Panc1 (cell line): ENCODE measurements at regions not wholly inside any gene's neighbourhood (a gene's known extent, or its start where the extent isn't known, plus 50 kb on each side); places are given as distances from the start of the nearest gene placed in this dataset.

Experiments used
- POLR2AphosphoS5 ChIP-seq: IDR thresholded peaks from 2 replicates; pipeline ENCODE4 v1.6.1; 2012; ENCODE audit warnings: mild to moderate bottlenecking, low read depth, low read length, moderate library complexity
- SIN3A ChIP-seq: IDR thresholded peaks from 2 replicates; pipeline ENCODE4 v1.6.1; 2012; ENCODE audit warnings: low read depth, mild to moderate bottlenecking, low read length, moderate library complexity, borderline replicate concordance; ENCODE audit not compliant: insufficient read depth
- TCF7L2 ChIP-seq: IDR thresholded peaks from 2 replicates; pipeline ENCODE4 v1.6.1; 2011; ENCODE audit warnings: mild to moderate bottlenecking, low read depth, low read length, inconsistent platforms
- TF ChIP-seq, protein P1 (sequence below): fragments of 450-650 bp; IDR thresholded peaks from 2 replicates; pipeline ENCODE4 v1.5.1; 2017; ENCODE audit warnings: mild to moderate bottlenecking
- TF ChIP-seq, protein P2 (sequence below), 2 experiments: IDR thresholded peaks; 2 replicates each; pipeline ENCODE4 v1.6.1; 2011 to 2012; ENCODE audit warnings: low read depth in 2 of 2, control low read depth in 1 of 2, low read length in 1 of 2, mild to moderate bottlenecking in 1 of 2, moderate library complexity in 1 of 2; ENCODE audit not compliant: insufficient read depth in 1 of 2

DNA sequence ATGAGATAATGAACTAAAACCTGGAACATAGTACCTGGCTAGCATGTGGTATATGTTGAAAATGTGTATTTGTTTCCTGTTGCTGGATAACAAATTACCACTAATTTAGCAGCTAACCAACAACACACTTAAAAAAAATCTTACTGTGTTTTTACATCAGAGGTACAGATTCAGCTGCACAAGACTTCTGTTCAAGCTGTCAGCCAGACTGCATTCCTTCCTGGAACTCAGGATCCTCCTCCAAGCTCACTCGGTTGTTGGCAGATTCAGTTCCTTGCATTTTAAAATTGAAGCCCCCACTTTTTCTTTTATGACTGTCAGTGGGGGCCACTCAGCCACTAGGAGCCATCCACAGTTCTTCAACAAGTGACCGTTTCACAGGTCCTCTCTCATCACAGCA, 246.9 kb upstream of the DACH1 start:
- TF ChIP-seq, protein P1, sequence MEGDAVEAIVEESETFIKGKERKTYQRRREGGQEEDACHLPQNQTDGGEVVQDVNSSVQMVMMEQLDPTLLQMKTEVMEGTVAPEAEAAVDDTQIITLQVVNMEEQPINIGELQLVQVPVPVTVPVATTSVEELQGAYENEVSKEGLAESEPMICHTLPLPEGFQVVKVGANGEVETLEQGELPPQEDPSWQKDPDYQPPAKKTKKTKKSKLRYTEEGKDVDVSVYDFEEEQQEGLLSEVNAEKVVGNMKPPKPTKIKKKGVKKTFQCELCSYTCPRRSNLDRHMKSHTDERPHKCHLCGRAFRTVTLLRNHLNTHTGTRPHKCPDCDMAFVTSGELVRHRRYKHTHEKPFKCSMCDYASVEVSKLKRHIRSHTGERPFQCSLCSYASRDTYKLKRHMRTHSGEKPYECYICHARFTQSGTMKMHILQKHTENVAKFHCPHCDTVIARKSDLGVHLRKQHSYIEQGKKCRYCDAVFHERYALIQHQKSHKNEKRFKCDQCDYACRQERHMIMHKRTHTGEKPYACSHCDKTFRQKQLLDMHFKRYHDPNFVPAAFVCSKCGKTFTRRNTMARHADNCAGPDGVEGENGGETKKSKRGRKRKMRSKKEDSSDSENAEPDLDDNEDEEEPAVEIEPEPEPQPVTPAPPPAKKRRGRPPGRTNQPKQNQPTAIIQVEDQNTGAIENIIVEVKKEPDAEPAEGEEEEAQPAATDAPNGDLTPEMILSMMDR: no peak
- TF ChIP-seq POLR2AphosphoS5: no peak
- TF ChIP-seq TCF7L2: no peak
- TF ChIP-seq SIN3A: no peak
- TF ChIP-seq, protein P2, sequence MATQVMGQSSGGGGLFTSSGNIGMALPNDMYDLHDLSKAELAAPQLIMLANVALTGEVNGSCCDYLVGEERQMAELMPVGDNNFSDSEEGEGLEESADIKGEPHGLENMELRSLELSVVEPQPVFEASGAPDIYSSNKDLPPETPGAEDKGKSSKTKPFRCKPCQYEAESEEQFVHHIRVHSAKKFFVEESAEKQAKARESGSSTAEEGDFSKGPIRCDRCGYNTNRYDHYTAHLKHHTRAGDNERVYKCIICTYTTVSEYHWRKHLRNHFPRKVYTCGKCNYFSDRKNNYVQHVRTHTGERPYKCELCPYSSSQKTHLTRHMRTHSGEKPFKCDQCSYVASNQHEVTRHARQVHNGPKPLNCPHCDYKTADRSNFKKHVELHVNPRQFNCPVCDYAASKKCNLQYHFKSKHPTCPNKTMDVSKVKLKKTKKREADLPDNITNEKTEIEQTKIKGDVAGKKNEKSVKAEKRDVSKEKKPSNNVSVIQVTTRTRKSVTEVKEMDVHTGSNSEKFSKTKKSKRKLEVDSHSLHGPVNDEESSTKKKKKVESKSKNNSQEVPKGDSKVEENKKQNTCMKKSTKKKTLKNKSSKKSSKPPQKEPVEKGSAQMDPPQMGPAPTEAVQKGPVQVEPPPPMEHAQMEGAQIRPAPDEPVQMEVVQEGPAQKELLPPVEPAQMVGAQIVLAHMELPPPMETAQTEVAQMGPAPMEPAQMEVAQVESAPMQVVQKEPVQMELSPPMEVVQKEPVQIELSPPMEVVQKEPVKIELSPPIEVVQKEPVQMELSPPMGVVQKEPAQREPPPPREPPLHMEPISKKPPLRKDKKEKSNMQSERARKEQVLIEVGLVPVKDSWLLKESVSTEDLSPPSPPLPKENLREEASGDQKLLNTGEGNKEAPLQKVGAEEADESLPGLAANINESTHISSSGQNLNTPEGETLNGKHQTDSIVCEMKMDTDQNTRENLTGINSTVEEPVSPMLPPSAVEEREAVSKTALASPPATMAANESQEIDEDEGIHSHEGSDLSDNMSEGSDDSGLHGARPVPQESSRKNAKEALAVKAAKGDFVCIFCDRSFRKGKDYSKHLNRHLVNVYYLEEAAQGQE (IDR thresholded peaks at IDR 0.05; ENCODE audit: insufficient read depth in 1 of 2, low read depth in 2 of 2, low read length in 1 of 2): no peak
